Mesenchymal stem cell (in vitro differentiated cells and primary cell): ENCODE measurements at regions not wholly inside any gene's neighbourhood (a gene's known extent, or its start where the extent isn't known, plus 50 kb on each side); places are given as distances from the start of the nearest gene placed in this dataset.

Source experiments
- DNase-seq: peaks from one replicate; pipeline ENCODE4 v3.0.0-alpha.2; 2013
- H2AFZ ChIP-seq: one replicate; pipeline ENCODE4 v1.6.1; 2013; ENCODE audit warnings: low read depth, mild to moderate bottlenecking, control low read depth, inconsistent platforms, low read length, moderate library complexity
- H2AK5ac ChIP-seq: 2 replicates; pipeline ENCODE4 v1.6.1; 2013; ENCODE audit warnings: low read length, moderate library complexity, mild to moderate bottlenecking, inconsistent platforms; ENCODE audit not compliant: severe bottlenecking
- H2BK120ac ChIP-seq: one replicate; pipeline ENCODE4 v1.6.1; 2013; ENCODE audit warnings: low read depth, mild to moderate bottlenecking, inconsistent platforms, low read length, moderate library complexity
- H2BK12ac ChIP-seq, 2 experiments: one replicate each; pipeline ENCODE4 v1.6.1; 2013; ENCODE audit warnings: inconsistent platforms in 2 of 2, low read length in 2 of 2, mild to moderate bottlenecking in 2 of 2, moderate library complexity in 2 of 2, control low read depth in 1 of 2
- H2BK15ac ChIP-seq: one replicate; pipeline ENCODE4 v1.6.1; 2013; ENCODE audit warnings: mild to moderate bottlenecking, low read depth, inconsistent platforms; ENCODE audit not compliant: poor library complexity, severe bottlenecking
- H2BK5ac ChIP-seq: 2 replicates; pipeline ENCODE4 v1.6.1; 2013; ENCODE audit warnings: low read depth, mild to moderate bottlenecking, low read length, control low read depth, inconsistent platforms; ENCODE audit not compliant: poor library complexity, severe bottlenecking
- H3K14ac ChIP-seq, 2 experiments: one replicate each; pipeline ENCODE4 v1.6.1; 2013; ENCODE audit warnings: inconsistent platforms in 2 of 2, low read length in 2 of 2, control low read depth in 1 of 2, mild to moderate bottlenecking in 1 of 2, moderate library complexity in 1 of 2
- H3K18ac ChIP-seq, 2 experiments: one replicate each; pipeline ENCODE4 v1.6.1; 2013; ENCODE audit warnings: inconsistent platforms in 2 of 2, low read length in 2 of 2, control low read depth in 1 of 2, low read depth in 1 of 2, mild to moderate bottlenecking in 1 of 2
- H3K23ac ChIP-seq, 2 experiments: one replicate each; pipeline ENCODE4 v1.6.1; 2013; ENCODE audit warnings: inconsistent platforms in 2 of 2, low read length in 2 of 2, mild to moderate bottlenecking in 2 of 2, moderate library complexity in 2 of 2, control low read depth in 1 of 2
- H3K27ac ChIP-seq: 2 replicates; pipeline ENCODE4 v1.5.1; 2013; ENCODE audit warnings: mild to moderate bottlenecking, moderate library complexity, low read length, control low read depth, inconsistent platforms; ENCODE audit not compliant: poor library complexity, severe bottlenecking
- H3K27me3 ChIP-seq, 2 experiments: 2 replicates each; pipeline versions ENCODE4 v1.6.1 to v1.7.0; 2013; ENCODE audit warnings: low read length in 2 of 2, mild to moderate bottlenecking in 2 of 2, moderate library complexity in 2 of 2, control low read depth in 1 of 2, inconsistent platforms in 1 of 2; ENCODE audit not compliant: control insufficient read depth in 1 of 2, insufficient read depth in 1 of 2
- H3K36me3 ChIP-seq, 2 experiments: 2 replicates each; pipeline versions ENCODE4 v1.6.1 to v1.7.0; 2013; ENCODE audit warnings: low read length in 2 of 2, control low read depth in 1 of 2, inconsistent platforms in 1 of 2, low read depth in 1 of 2, mild to moderate bottlenecking in 1 of 2; ENCODE audit not compliant: insufficient read depth in 2 of 2, control insufficient read depth in 1 of 2
- H3K4ac ChIP-seq, 2 experiments: one replicate each; pipeline ENCODE4 v1.6.1; 2013; ENCODE audit warnings: inconsistent platforms in 2 of 2, low read length in 2 of 2, mild to moderate bottlenecking in 2 of 2, moderate library complexity in 2 of 2, control low read depth in 1 of 2, low read depth in 1 of 2
- H3K4me1 ChIP-seq: 2 replicates; pipeline ENCODE4 v1.6.1; 2013; ENCODE audit warnings: low read depth, low read length, control low read depth; ENCODE audit not compliant: control insufficient read depth, insufficient read depth
- H3K4me2 ChIP-seq: 2 replicates; pipeline ENCODE4 v1.6.1; 2013; ENCODE audit warnings: low read length, mild to moderate bottlenecking, inconsistent platforms; ENCODE audit not compliant: poor library complexity, severe bottlenecking
- H3K4me3 ChIP-seq, 2 experiments: 2 replicates each; pipeline versions ENCODE4 v1.5.1 to v1.7.0; 2013; ENCODE audit warnings: low read length in 2 of 2, mild to moderate bottlenecking in 2 of 2, control low read depth in 1 of 2, low read depth in 1 of 2; ENCODE audit not compliant: insufficient read depth in 1 of 2
- H3K79me1 ChIP-seq: replicated peaks from 2 replicates; pipeline ENCODE4 v1.6.1; 2013; ENCODE audit warnings: mild to moderate bottlenecking, control low read depth, low read length, inconsistent platforms; ENCODE audit not compliant: poor library complexity, severe bottlenecking
- H3K9ac ChIP-seq: 2 replicates; pipeline ENCODE4 v1.7.0; 2013; ENCODE audit warnings: mild to moderate bottlenecking, low read length, moderate library complexity
- H3K9me3 ChIP-seq: 2 replicates; pipeline ENCODE4 v1.7.0; 2013; ENCODE audit warnings: mild to moderate bottlenecking, low read length; ENCODE audit not compliant: control insufficient read depth
- H4K8ac ChIP-seq: one replicate; pipeline ENCODE4 v1.6.1; 2013; ENCODE audit warnings: inconsistent platforms, mild to moderate bottlenecking, low read length, moderate library complexity
- H4K91ac ChIP-seq: one replicate; pipeline ENCODE4 v1.6.1; 2013; ENCODE audit warnings: mild to moderate bottlenecking, low read length, inconsistent platforms
- WGBS: methylation state at CpG from one replicate; pipeline ENCODE4 v1.1.7; 2013; ENCODE audit warnings: mixed read lengths; 5-methylcytosine and 5-hydroxymethylcytosine counted together

DNA sequence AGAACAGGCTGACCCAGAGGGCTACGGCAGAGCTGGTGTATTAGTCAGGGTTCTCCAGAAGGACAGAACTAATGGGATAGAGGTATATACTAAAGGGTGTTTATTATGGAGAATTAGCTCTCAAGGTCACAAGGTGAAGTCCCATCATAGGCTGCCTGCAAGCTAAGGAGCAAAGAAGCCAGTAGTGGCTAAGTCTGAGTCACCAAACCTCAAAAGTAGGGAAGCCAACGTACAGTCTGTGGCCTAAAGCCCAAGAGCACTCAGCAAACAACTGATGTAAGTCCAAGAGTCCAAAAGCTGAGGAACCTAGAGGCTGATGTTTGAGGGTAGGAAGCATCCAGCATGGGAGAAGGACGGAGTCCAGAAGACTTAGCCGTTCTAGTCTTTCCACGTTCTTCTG is 179.2 kb downstream of the BACH1 start:
- H2AFZ ChIP-seq, result no peak overlapping the region
- peak; percentile 60 for DNase-seq
- WGBS, result 65% methylated on average over 5 of the region's 5 CpGs

GRCh38 chr21:29481081-29481480 is 182.4 kb downstream of the BACH1 start:
- no peak overlapping the region for H4K8ac ChIP-seq
- no peak overlapping the region for H3K18ac ChIP-seq
- H3K79me1 ChIP-seq, result peaks cover 3% of the 10 kb centered on the region
- no peaks in the 10 kb centered on the region for H3K36me3 ChIP-seq
- no peak overlapping the region for H3K14ac ChIP-seq
- peaks cover 5% of the 10 kb centered on the region for H3K4me1 ChIP-seq
- WGBS, result 93% methylated on average over 4 of the region's 5 CpGs
- H2BK120ac ChIP-seq, result no peak overlapping the region
- H3K9ac ChIP-seq, result no peak overlapping the region
- H2AK5ac ChIP-seq, result no peak overlapping the region
- no peak overlapping the region for H3K27ac ChIP-seq
- H4K91ac ChIP-seq, result no peak overlapping the region
- H2BK12ac ChIP-seq, result no peak overlapping the region
- H3K4ac ChIP-seq, result no peak overlapping the region
- no peak for DNase-seq
- no peak overlapping the region for H3K23ac ChIP-seq
- no peak overlapping the region for H3K4me3 ChIP-seq
- H2BK15ac ChIP-seq, result no peak overlapping the region
- no peak overlapping the region for H2AFZ ChIP-seq
- H3K27me3 ChIP-seq, result no peaks in the 10 kb centered on the region
- H2BK5ac ChIP-seq, result no peak overlapping the region
- no peaks in the 10 kb centered on the region for H3K9me3 ChIP-seq
- H3K4me2 ChIP-seq, result no peak overlapping the region

More for the DNA sequence above, 179.2 kb downstream of the BACH1 start:
- no peaks in the 10 kb centered on the region for H3K36me3 ChIP-seq
- no peak overlapping the region for H2BK12ac ChIP-seq
- H3K9me3 ChIP-seq, result no peaks in the 10 kb centered on the region
- H2BK120ac ChIP-seq, result no peak overlapping the region
- H3K14ac ChIP-seq, result no peak overlapping the region
- H4K91ac ChIP-seq, result no peak overlapping the region
- H3K27ac ChIP-seq, result no peak overlapping the region
- H3K4me3 ChIP-seq, result no peak overlapping the region
- peaks cover 5% of the 10 kb centered on the region for H3K4me1 ChIP-seq
- H3K4ac ChIP-seq, result no peak overlapping the region
- no peak overlapping the region for H3K18ac ChIP-seq
- H2BK15ac ChIP-seq, result no peak overlapping the region
- H2AK5ac ChIP-seq, result peak overlapping the region; percentile 26
- no peak overlapping the region for H3K23ac ChIP-seq
- peaks cover 3% of the 10 kb centered on the region for H3K79me1 ChIP-seq
- no peak overlapping the region for H2BK5ac ChIP-seq
- H4K8ac ChIP-seq, result no peak overlapping the region
- H3K4me2 ChIP-seq, result no peak overlapping the region
- H3K9ac ChIP-seq, result no peak overlapping the region
- no peaks in the 10 kb centered on the region for H3K27me3 ChIP-seq

DNA sequence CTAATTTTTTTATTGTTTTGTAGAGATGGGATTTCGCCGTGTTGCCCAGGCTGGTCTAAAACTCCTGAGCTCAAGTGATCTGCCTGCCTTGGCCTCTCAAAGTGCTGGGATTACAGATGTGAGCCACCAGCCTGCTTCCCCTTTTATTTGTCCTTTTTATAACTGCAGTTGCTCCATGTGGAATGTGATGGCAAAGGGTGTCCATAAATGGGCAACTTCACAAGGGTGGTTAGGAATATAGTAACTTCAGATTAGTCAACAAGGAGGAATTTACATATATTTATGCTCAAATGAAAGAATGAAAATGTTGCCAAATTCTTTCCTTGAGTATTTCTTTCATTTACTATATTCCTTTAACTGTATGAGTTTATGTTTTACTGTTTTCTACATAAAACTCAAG is 182.9 kb downstream of the BACH1 start:
- Histone ChIP-seq H2BK12ac (no peak overlapping the region), H3K4me3 (no peak overlapping the region), H3K4ac (no peak overlapping the region), H3K14ac (no peak overlapping the region), H3K4me1 (peaks cover 5% of the 10 kb centered on the region), H3K27ac (no peak overlapping the region), H2AFZ (no peak overlapping the region), H2BK120ac (no peak overlapping the region), H4K8ac (no peak overlapping the region), H3K27me3 (no peaks in the 10 kb centered on the region), H2BK5ac (no peak overlapping the region), H3K79me1 (peaks cover 3% of the 10 kb centered on the region), H4K91ac (no peak overlapping the region), H3K9ac (no peak overlapping the region), H3K23ac (no peak overlapping the region), H3K18ac (no peak overlapping the region), H2BK15ac (no peak overlapping the region), H2AK5ac (no peak overlapping the region), H3K9me3 (no peaks in the 10 kb centered on the region), H3K36me3 (no peaks in the 10 kb centered on the region), H3K4me2 (no peak overlapping the region)
- peak; percentile 12 for DNase-seq
- 100% methylated on average over 2 of the region's 2 CpGs for WGBS

DNA sequence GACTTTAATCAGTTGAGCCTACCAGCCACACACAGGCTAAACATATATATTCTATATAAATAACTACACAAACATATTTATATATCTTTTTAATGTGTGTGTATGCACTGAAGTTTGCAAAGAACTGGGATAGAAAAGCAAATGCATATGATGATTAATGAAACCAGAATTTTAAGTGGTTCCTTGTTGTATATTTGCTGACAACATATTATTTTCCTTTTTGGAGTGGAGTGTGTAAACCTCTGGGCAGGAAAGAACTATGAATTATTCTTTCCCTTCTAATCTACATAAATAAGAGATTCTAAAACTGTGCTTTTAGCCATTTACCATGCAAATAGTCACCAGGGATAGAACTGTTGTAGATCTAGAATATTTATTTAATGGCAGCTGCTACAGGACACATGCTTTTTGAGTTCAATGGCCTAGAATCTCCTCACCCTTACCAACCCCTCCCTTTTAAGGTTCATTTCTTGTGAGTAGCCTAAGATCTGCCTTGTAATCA is 187.6 kb downstream of the BACH1 start:
- Histone ChIP-seq H3K36me3 (no peaks in the 10 kb centered on the region), H3K27me3 (no peaks in the 10 kb centered on the region), H3K14ac (no peak overlapping the region), H3K79me1 (no peaks in the 10 kb centered on the region), H3K18ac (no peak overlapping the region), H4K8ac (no peak overlapping the region), H2BK15ac (no peak overlapping the region), H2BK5ac (no peak overlapping the region), H3K4me3 (no peak overlapping the region), H3K27ac (no peak overlapping the region), H3K4ac (no peak overlapping the region), H2AFZ (no peak overlapping the region), H3K9me3 (no peaks in the 10 kb centered on the region), H2BK120ac (no peak overlapping the region), H3K9ac (no peak overlapping the region), H3K4me2 (no peak overlapping the region), H2BK12ac (no peak overlapping the region), H3K4me1 (peaks cover 1% of the 10 kb centered on the region), H4K91ac (no peak overlapping the region), H3K23ac (no peak overlapping the region), H2AK5ac (no peak overlapping the region)
- peak; percentile 8 for DNase-seq
